ENCODE measurements at regions not wholly inside any gene's neighbourhood (a gene's known extent, or its start where the extent isn't known, plus 50 kb on each side); places are given as distances from the start of the nearest gene placed in this dataset.

DNA sequence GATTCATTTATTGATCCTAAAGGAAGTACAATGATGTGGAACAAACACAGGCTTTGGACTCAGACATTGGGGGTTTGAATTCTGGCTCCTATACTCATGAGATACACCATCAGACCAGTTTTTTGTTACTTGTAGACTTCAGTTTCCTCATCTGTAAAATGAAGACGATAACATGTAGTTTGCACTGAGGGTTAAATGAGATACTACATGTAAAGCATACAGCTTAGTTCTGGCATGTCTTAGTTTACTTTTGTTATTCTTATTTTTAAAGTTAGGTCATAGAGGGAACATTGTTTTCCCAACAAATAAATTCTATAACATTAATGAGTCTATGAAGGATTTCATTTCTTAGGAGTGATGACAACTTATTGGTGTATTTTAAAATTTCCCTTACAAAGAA, 183.5 kb upstream of the FAM3C start:
- intact Hi-C loops (cut with DNase I): no loop called here

DNA sequence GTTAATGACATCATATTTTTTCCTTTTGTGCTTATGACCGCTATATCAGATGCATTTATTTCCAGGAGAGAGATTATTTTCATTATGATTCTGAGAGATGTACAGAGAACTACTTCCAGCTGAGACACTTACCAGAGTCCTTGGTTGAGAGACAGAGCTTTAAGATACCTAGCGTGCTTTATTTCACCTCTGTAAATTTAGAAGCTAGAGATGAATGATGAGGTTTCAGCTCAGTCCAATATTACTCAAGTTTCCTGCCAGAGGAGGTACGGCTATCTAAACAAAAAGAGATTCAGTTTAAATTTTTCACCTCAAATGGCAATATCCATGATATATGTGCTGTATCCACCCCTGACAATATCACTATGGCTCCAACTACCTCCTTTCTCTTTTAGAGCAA, 182.6 kb upstream of the FAM3C start:
- no peaks in the 10 kb centered on the region for H3K36me3 ChIP-seq
- intact Hi-C loops (cut with DNase I): no loop called here
- 69% methylated on average over 3 of the region's 3 CpGs for WGBS

More for the DNA sequence above, 183.5 kb upstream of the FAM3C start:
- 100% methylated on average over 1 of the region's 1 CpG for WGBS
- no peak overlapping the region for H3K4me3 ChIP-seq
- DNase-seq (ENCODE audit: low spot score): no peak
- H3K36me3 ChIP-seq: no peaks in the 10 kb centered on the region
- H3K27me3 ChIP-seq (replicated peaks; ENCODE audit: insufficient read depth): no peaks in the 10 kb centered on the region
- no peaks in the 10 kb centered on the region for H3K4me1 ChIP-seq (replicated peaks)
- no peak overlapping the region for H3K27ac ChIP-seq
- TF ChIP-seq POLR2A (IDR thresholded peaks at IDR 0.05) (no peak), POLR2AphosphoS5 (IDR thresholded peaks at IDR 0.05) (no peak)
- TF ChIP-seq, protein P1, sequence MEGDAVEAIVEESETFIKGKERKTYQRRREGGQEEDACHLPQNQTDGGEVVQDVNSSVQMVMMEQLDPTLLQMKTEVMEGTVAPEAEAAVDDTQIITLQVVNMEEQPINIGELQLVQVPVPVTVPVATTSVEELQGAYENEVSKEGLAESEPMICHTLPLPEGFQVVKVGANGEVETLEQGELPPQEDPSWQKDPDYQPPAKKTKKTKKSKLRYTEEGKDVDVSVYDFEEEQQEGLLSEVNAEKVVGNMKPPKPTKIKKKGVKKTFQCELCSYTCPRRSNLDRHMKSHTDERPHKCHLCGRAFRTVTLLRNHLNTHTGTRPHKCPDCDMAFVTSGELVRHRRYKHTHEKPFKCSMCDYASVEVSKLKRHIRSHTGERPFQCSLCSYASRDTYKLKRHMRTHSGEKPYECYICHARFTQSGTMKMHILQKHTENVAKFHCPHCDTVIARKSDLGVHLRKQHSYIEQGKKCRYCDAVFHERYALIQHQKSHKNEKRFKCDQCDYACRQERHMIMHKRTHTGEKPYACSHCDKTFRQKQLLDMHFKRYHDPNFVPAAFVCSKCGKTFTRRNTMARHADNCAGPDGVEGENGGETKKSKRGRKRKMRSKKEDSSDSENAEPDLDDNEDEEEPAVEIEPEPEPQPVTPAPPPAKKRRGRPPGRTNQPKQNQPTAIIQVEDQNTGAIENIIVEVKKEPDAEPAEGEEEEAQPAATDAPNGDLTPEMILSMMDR (IDR thresholded peaks at IDR 0.05): no peak
- no peaks in the 10 kb centered on the region for H3K9me3 ChIP-seq

DNA sequence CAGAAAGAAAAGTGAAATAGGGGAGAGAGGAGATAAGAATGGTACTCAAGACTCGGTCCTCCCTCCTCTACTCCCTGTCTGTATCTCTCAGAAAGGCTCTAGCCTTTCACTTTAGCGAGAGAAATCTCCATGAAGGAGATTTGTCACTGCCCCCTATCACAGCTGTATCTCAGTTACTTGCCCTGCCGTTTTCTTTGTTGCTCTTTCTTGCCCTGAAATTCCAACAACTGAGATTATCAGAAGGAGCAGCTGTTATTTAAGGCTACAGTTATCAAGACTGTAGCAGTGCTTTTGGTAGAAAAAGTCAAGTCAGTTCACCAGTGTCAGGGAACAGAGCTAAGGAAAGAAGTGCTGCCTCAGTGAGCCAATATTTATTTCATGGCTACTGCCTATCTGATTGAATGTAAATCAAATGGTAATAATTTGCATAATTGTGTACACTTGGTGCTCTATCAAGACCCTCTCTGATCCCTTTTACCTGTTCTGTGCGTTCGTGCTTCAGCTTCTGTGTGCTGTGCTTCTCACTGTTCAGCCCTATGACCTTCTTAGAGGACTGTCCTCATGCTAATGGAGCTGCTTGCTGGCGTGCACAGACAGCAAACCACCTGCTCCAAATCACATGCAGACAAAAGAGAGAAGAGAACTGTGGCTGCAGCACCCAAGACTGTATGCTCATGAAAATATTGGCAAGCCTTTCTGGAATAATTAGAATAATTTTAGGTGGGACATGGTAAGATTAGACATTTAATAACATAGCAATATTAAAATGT, 180.2 kb upstream of the FAM3C start:
- Histone ChIP-seq H3K4me1 (replicated peaks) (no peaks in the 10 kb centered on the region), H3K9me3 (no peaks in the 10 kb centered on the region), H3K27me3 (replicated peaks; ENCODE audit: insufficient read depth) (no peaks in the 10 kb centered on the region), H3K27ac (no peak overlapping the region), H3K4me3 (no peak overlapping the region), H3K36me3 (no peaks in the 10 kb centered on the region)
- TF ChIP-seq POLR2AphosphoS5 (IDR thresholded peaks at IDR 0.05) (no peak), POLR2A (IDR thresholded peaks at IDR 0.05) (no peak)
- TF ChIP-seq, protein P1 (IDR thresholded peaks at IDR 0.05): no peak
- intact Hi-C loops (cut with DNase I): no loop called here
- no peak for DNase-seq (ENCODE audit: low spot score)
- WGBS: 67% methylated on average over 6 of the region's 6 CpGs

More for the DNA sequence above, 182.6 kb upstream of the FAM3C start:
- Histone ChIP-seq H3K4me3 (no peak overlapping the region), H3K27me3 (replicated peaks; ENCODE audit: insufficient read depth) (no peaks in the 10 kb centered on the region), H3K4me1 (replicated peaks) (no peaks in the 10 kb centered on the region), H3K27ac (no peak overlapping the region), H3K9me3 (no peaks in the 10 kb centered on the region)
- no peak for DNase-seq (ENCODE audit: low spot score)
- TF ChIP-seq POLR2A (IDR thresholded peaks at IDR 0.05) (no peak), POLR2AphosphoS5 (IDR thresholded peaks at IDR 0.05) (no peak)
- TF ChIP-seq, protein P1 (IDR thresholded peaks at IDR 0.05): no peak

DNA sequence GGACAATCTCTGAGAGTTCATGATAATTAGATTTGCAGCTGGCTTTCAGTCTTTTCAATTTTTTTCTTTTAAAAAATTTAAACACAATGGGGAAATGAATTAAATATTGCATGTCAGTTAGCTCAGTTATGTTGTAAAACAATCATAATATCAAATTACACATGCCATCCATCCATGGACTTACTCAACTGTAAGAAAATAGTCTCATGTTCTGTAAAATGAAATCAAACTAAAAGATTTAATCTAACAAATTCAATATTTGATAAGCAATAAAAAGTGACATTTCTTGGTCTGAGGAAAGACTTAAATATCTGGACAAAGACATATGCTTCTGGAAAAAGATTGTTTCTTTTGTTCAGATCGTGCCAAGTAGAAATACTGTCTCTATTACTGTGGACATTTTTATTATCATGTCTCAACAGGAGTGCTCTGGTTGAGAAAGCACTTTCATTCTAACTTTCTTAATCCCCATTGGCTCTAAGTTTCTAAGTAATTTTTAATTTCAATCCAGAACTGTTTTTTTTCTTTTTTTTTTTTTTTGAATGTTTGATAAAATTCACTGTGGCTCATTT, 179.2 kb upstream of the FAM3C start:
- H3K4me3 ChIP-seq: no peak overlapping the region
- intact Hi-C loops (cut with DNase I): no loop called here
- no peak overlapping the region for H3K27ac ChIP-seq
- H3K4me1 ChIP-seq (replicated peaks): no peaks in the 10 kb centered on the region
- no peaks in the 10 kb centered on the region for H3K36me3 ChIP-seq
- TF ChIP-seq POLR2A (IDR thresholded peaks at IDR 0.05) (no peak), POLR2AphosphoS5 (IDR thresholded peaks at IDR 0.05) (peak; percentile 6)
- no peaks in the 10 kb centered on the region for H3K9me3 ChIP-seq
- no peaks in the 10 kb centered on the region for H3K27me3 ChIP-seq (replicated peaks; ENCODE audit: insufficient read depth)
- WGBS: 22% methylated on average over 1 of the region's 1 CpG
- DNase-seq (ENCODE audit: low spot score): no peak

DNA sequence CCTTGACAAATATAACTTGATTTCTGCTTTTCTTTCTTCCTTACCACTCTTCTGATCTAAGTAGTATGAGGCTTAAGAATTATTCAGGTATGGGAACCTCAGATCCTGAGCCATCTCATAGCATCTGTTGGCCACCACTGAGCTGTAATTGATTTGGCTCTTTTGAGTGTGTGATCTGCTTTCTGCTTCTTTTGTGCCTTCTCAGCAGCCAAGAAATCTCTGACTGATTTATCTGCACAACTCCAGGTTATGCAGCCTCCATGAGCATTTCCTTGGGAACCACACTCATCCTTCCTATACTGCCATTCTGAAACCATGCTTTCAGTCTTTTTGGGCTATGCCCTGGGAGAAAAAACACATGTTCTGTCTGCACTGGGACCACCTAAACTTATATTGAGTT, 178.0 kb upstream of the FAM3C start:
- no peaks in the 10 kb centered on the region for H3K27me3 ChIP-seq (replicated peaks; ENCODE audit: insufficient read depth)
- H3K36me3 ChIP-seq: no peaks in the 10 kb centered on the region
- no peaks in the 10 kb centered on the region for H3K9me3 ChIP-seq
- no peak overlapping the region for H3K4me3 ChIP-seq
- H3K4me1 ChIP-seq (replicated peaks): no peaks in the 10 kb centered on the region
- no peak for DNase-seq (ENCODE audit: low spot score)
- no peak overlapping the region for H3K27ac ChIP-seq
- TF ChIP-seq, protein P1 (IDR thresholded peaks at IDR 0.05): no peak
- no peak for TF ChIP-seq POLR2AphosphoS5 (IDR thresholded peaks at IDR 0.05)
- TF ChIP-seq POLR2A (IDR thresholded peaks at IDR 0.05): no peak
- intact Hi-C loops (cut with DNase I): no loop called here
